ENCODE measurements at regions not wholly inside any gene's neighbourhood (a gene's known extent, or its start where the extent isn't known, plus 50 kb on each side); places are given as distances from the start of the nearest gene placed in this dataset.
A peak's percentile ranks its signal among the peaks of the same experiment; 100 is the strongest.
"Not testable (repeated sequence)": the region's sequence is repeated elsewhere in the genome, so short reads cannot be mapped to it uniquely, and the experiment has no call there.

GRCh38 chr7:125833839-125834238, 904.2 kb upstream of the POT1 start:
- DNase-seq: no peak

- DNase-seq: no peak
Observed at GRCh38 chr7:125830743-125831142, 901.1 kb upstream of the POT1 start.

- peak; percentile 1 for DNase-seq
Observed at GRCh38 chr7:125828153-125828700, 898.6 kb upstream of the POT1 start.

- no peak for DNase-seq
Observed at GRCh38 chr7:125823538-125823937, 893.9 kb upstream of the POT1 start.

- DNase-seq: peak; percentile 3
Observed at GRCh38 chr7:125820495-125820894, 890.9 kb upstream of the POT1 start.

GRCh38 chr7:125814100-125814499, 884.5 kb upstream of the POT1 start:
- peak; percentile 81 for DNase-seq

- DNase-seq: not testable (repeated sequence)
Observed at GRCh38 chr7:125806491-125806890, 876.9 kb upstream of the POT1 start.

GRCh38 chr7:125804273-125804672, 874.6 kb upstream of the POT1 start:
- DNase-seq: no peak

- no peak for DNase-seq
Observed at GRCh38 chr7:125780153-125780552, 850.5 kb upstream of the POT1 start.

GRCh38 chr7:125775317-125775716, 845.7 kb upstream of the POT1 start:
- DNase-seq: no peak

GRCh38 chr7:125773113-125773785, 843.6 kb upstream of the POT1 start:
- no peak for DNase-seq

- DNase-seq: no peak
Observed at GRCh38 chr7:125747966-125748365, 818.3 kb upstream of the POT1 start.

GRCh38 chr7:125746510-125746909, 816.9 kb upstream of the POT1 start:
- no peak for DNase-seq

- no peak for DNase-seq
Observed at GRCh38 chr7:125727215-125727614, 797.6 kb upstream of the POT1 start.

- no peak for DNase-seq
Observed at GRCh38 chr7:125695626-125696025, 766.0 kb upstream of the POT1 start.

GRCh38 chr7:125683156-125683555, 753.5 kb upstream of the POT1 start:
- DNase-seq: no peak

- DNase-seq: no peak
Observed at GRCh38 chr7:125681508-125681907, 751.9 kb upstream of the POT1 start.

- DNase-seq: no peak
Observed at GRCh38 chr7:125678771-125679170, 749.1 kb upstream of the POT1 start.

- DNase-seq: no peak
Observed at GRCh38 chr7:125675640-125676039, 746.0 kb upstream of the POT1 start.

- DNase-seq: no peak
Observed at GRCh38 chr7:125675169-125675568, 745.5 kb upstream of the POT1 start.

GRCh38 chr7:125670926-125671572, 741.4 kb upstream of the POT1 start:
- peak; percentile 14 for DNase-seq

GRCh38 chr7:125668321-125668993, 738.8 kb upstream of the POT1 start:
- no peak for DNase-seq

- no peak for DNase-seq
Observed at GRCh38 chr7:125664625-125665024, 735.0 kb upstream of the POT1 start.

GRCh38 chr7:125663961-125664360, 734.3 kb upstream of the POT1 start:
- no peak for DNase-seq

Measured in fibroblast of skin of scalp (primary cell).